Endothelial cell (in vitro differentiated cells): ENCODE measurements at regions not wholly inside any gene's neighbourhood (a gene's known extent, or its start where the extent isn't known, plus 50 kb on each side); places are given as distances from the start of the nearest gene placed in this dataset.

Source experiments
- DNase-seq: peaks from one replicate; pipeline ENCODE4 v3.0.0; 2021; ENCODE audit warnings: low spot score
- H3K27ac Mint-ChIP-seq: one replicate; pipeline ENCODE4 v1.8.0; 2021; ENCODE audit warnings: mixed read lengths, inconsistent platforms; ENCODE audit not compliant: unreplicated experiment
- H3K27me3 Mint-ChIP-seq: one replicate; pipeline ENCODE4 v1.8.0; 2021; ENCODE audit warnings: mild to moderate bottlenecking, moderate library complexity, mixed read lengths, inconsistent platforms; ENCODE audit not compliant: unreplicated experiment
- H3K36me3 Mint-ChIP-seq: one replicate; pipeline ENCODE4 v1.8.0; 2021; ENCODE audit warnings: mild to moderate bottlenecking, low read depth, mixed read lengths, inconsistent platforms; ENCODE audit not compliant: unreplicated experiment
- H3K4me1 Mint-ChIP-seq: one replicate; pipeline ENCODE4 v1.8.0; 2021; ENCODE audit warnings: mild to moderate bottlenecking, mixed read lengths, inconsistent platforms; ENCODE audit not compliant: unreplicated experiment
- H3K4me3 Mint-ChIP-seq: one replicate; pipeline ENCODE4 v1.8.0; 2021; ENCODE audit warnings: mild to moderate bottlenecking, mixed read lengths, inconsistent platforms; ENCODE audit not compliant: unreplicated experiment
- H3K9me3 Mint-ChIP-seq: one replicate; pipeline ENCODE4 v1.8.0; 2021; ENCODE audit warnings: mixed read lengths, inconsistent platforms; ENCODE audit not compliant: unreplicated experiment
- TF ChIP-seq, protein P1 (sequence below): fragments of 200-600 bp; sonication (generic); IDR thresholded peaks from one replicate; pipeline ENCODE4 v1.5.0; 2021; ENCODE audit warnings: antibody characterized with exemption; ENCODE audit not compliant: unreplicated experiment

- H3K36me3 Mint-ChIP-seq: no peaks in the 10 kb centered on the region
- H3K27ac Mint-ChIP-seq: no peak overlapping the region
- no peaks in the 10 kb centered on the region for H3K9me3 Mint-ChIP-seq
- H3K4me1 Mint-ChIP-seq: peaks cover 12% of the 10 kb centered on the region
- TF ChIP-seq, protein P1, sequence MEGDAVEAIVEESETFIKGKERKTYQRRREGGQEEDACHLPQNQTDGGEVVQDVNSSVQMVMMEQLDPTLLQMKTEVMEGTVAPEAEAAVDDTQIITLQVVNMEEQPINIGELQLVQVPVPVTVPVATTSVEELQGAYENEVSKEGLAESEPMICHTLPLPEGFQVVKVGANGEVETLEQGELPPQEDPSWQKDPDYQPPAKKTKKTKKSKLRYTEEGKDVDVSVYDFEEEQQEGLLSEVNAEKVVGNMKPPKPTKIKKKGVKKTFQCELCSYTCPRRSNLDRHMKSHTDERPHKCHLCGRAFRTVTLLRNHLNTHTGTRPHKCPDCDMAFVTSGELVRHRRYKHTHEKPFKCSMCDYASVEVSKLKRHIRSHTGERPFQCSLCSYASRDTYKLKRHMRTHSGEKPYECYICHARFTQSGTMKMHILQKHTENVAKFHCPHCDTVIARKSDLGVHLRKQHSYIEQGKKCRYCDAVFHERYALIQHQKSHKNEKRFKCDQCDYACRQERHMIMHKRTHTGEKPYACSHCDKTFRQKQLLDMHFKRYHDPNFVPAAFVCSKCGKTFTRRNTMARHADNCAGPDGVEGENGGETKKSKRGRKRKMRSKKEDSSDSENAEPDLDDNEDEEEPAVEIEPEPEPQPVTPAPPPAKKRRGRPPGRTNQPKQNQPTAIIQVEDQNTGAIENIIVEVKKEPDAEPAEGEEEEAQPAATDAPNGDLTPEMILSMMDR: no peak
- H3K27me3 Mint-ChIP-seq: no peaks in the 10 kb centered on the region
- DNase-seq: no peak
- no peak overlapping the region for H3K4me3 Mint-ChIP-seq
These were observed 538.4 kb downstream of the PTPRC start for GRCh38 chr1:199177241-199177640.

GRCh38 chr1:199178646-199179045 lies 539.8 kb downstream of the PTPRC start:
- TF ChIP-seq, protein P1: no peak
- Mint-ChIP-seq H3K4me3 (no peak overlapping the region), H3K36me3 (no peaks in the 10 kb centered on the region)

DNA sequence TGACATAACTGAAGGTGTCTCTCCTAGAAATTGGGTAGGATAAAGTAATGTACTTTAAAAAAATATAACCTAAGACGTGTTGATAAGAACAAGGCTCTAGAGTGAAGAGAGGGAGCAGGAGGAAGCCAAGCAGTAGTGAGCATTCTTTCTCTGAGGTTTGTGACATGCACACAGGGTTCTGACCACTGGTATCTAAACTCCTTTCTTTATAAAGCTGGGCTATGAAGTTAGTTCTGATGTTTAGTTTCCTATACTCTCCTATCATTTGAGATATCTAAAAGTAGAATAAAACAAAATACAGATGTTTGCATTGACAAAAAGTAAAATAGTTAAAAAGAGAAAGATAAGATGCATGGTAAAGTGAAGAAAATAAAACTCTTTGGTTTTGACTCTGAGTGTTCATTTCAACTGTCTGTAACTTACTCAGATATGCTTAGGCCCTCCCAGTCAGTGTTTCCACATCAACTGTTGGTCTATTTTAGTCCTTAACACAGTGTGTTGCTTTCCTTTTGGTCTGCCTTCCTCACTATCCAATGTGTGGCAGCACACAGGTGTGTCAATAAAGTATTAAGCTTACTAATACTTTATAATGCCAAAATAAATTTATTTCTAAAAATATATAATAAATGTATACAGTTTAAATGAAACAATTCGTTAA lies 543.5 kb downstream of the PTPRC start:
- H3K9me3 Mint-ChIP-seq: no peaks in the 10 kb centered on the region
- H3K4me1 Mint-ChIP-seq: no peaks in the 10 kb centered on the region
- TF ChIP-seq, protein P1: no peak
- H3K36me3 Mint-ChIP-seq: no peaks in the 10 kb centered on the region
- H3K27me3 Mint-ChIP-seq: no peaks in the 10 kb centered on the region
- H3K4me3 Mint-ChIP-seq: no peak overlapping the region
- no peak for DNase-seq
- no peak overlapping the region for H3K27ac Mint-ChIP-seq

More at GRCh38 chr1:199178646-199179045, 539.8 kb downstream of the PTPRC start:
- Mint-ChIP-seq H3K9me3 (no peaks in the 10 kb centered on the region), H3K27me3 (no peaks in the 10 kb centered on the region), H3K27ac (no peak overlapping the region), H3K4me1 (peaks cover 12% of the 10 kb centered on the region)
- no peak for DNase-seq

DNA sequence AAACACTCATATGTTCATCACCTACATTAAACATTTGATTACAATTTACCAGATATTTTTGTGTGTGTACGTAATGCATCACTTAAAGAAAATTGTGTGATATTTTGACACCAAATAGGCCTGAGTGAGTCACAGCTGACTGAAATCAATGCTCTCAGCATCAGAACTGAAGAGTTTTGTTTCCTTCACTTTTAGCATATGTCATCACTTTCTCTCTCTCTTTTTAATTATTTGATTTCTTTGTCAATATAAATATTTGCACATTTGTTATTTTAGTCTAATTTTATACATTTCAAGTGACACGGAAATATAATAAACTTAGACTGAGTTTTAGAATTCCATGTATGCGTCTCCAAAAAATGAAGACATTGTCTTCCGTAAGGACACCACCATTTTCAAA lies 545.3 kb downstream of the PTPRC start:
- Mint-ChIP-seq H3K4me3 (no peak overlapping the region), H3K4me1 (no peaks in the 10 kb centered on the region), H3K9me3 (no peaks in the 10 kb centered on the region), H3K27me3 (no peaks in the 10 kb centered on the region), H3K27ac (no peak overlapping the region), H3K36me3 (no peaks in the 10 kb centered on the region)
- TF ChIP-seq, protein P1: no peak
- no peak for DNase-seq

- Mint-ChIP-seq H3K4me3 (no peak overlapping the region), H3K27ac (no peak overlapping the region), H3K27me3 (peaks cover 1% of the 10 kb centered on the region), H3K36me3 (no peaks in the 10 kb centered on the region), H3K4me1 (no peaks in the 10 kb centered on the region), H3K9me3 (no peaks in the 10 kb centered on the region)
- TF ChIP-seq, protein P1: no peak
- DNase-seq: no peak
These were observed 556.0 kb downstream of the PTPRC start for GRCh38 chr1:199194862-199195261.
